ENCODE measurements at regions not wholly inside any gene's neighbourhood (a gene's known extent, or its start where the extent isn't known, plus 50 kb on each side); places are given as distances from the start of the nearest gene placed in this dataset.

GRCh38 chr13:47126432-47126831 lies 229.6 kb upstream of the HTR2A start:
- ATAC-seq (no peak), DNase-seq (no peak)
- intact Hi-C loops (cut with micrococcal nuclease), result no loop called here

GRCh38 chr13:47121092-47121763 lies 224.4 kb upstream of the HTR2A start:
- DNase-seq (no peak), ATAC-seq (no peak)
- intact Hi-C loops (cut with micrococcal nuclease), result no loop called here

- intact Hi-C loops (cut with micrococcal nuclease), result no loop called here
- no peak for ATAC-seq
- no peak for DNase-seq
These were observed 223.4 kb upstream of the HTR2A start for GRCh38 chr13:47120282-47120681.

GRCh38 chr13:47119575-47120235 lies 222.9 kb upstream of the HTR2A start:
- intact Hi-C loops (cut with micrococcal nuclease), result no loop called here

GRCh38 chr13:47117268-47117667 lies 220.4 kb upstream of the HTR2A start:
- DNase-seq (no peak), ATAC-seq (no peak)
- intact Hi-C loops (cut with micrococcal nuclease), result no loop called here

More at GRCh38 chr13:47119575-47120235, 222.9 kb upstream of the HTR2A start:
- ATAC-seq, result no peak
- DNase-seq, result no peak

GRCh38 chr13:47114030-47114429 lies 217.2 kb upstream of the HTR2A start:
- intact Hi-C loops (cut with micrococcal nuclease), result no loop called here
- ATAC-seq (no peak), DNase-seq (no peak)

GRCh38 chr13:47112903-47113299 lies 216.0 kb upstream of the HTR2A start:
- intact Hi-C loops (cut with micrococcal nuclease), result no loop called here
- ATAC-seq (no peak), DNase-seq (no peak)

GRCh38 chr13:47112205-47112902 lies 215.5 kb upstream of the HTR2A start:
- no peak for ATAC-seq
- intact Hi-C loops (cut with micrococcal nuclease), result no loop called here
- no peak for DNase-seq

- intact Hi-C loops (cut with micrococcal nuclease), result no loop called here
- ATAC-seq, result no peak
- DNase-seq, result no peak
These were observed 214.6 kb upstream of the HTR2A start for GRCh38 chr13:47111499-47111898.

- ATAC-seq, result no peak
- DNase-seq, result no peak
- intact Hi-C loops (cut with micrococcal nuclease), result no loop called here
These were observed 214.0 kb upstream of the HTR2A start for GRCh38 chr13:47110833-47111240.

GRCh38 chr13:47110141-47110540 lies 213.3 kb upstream of the HTR2A start:
- DNase-seq (no peak), ATAC-seq (no peak)
- intact Hi-C loops (cut with micrococcal nuclease), result no loop called here

- ATAC-seq (no peak), DNase-seq (no peak)
- intact Hi-C loops (cut with micrococcal nuclease), result no loop called here
These were observed 212.2 kb upstream of the HTR2A start for GRCh38 chr13:47109028-47109427.

- ATAC-seq (no peak), DNase-seq (no peak)
- intact Hi-C loops (cut with micrococcal nuclease), result no loop called here
These were observed 203.5 kb upstream of the HTR2A start for GRCh38 chr13:47100214-47100853.

GRCh38 chr13:47094734-47095434 lies 198.0 kb upstream of the HTR2A start:
- no peak for ATAC-seq
- no peak for DNase-seq
- intact Hi-C loops (cut with micrococcal nuclease), result no loop called here

- ATAC-seq (no peak), DNase-seq (no peak)
- intact Hi-C loops (cut with micrococcal nuclease), result no loop called here
These were observed 195.3 kb upstream of the HTR2A start for GRCh38 chr13:47092202-47092601.

- intact Hi-C loops (cut with micrococcal nuclease), result no loop called here
- no peak for ATAC-seq
- DNase-seq, result no peak
These were observed 191.0 kb upstream of the HTR2A start for GRCh38 chr13:47087841-47088240.

- no peak for DNase-seq
- intact Hi-C loops (cut with micrococcal nuclease), result no loop called here
- no peak for ATAC-seq
These were observed 190.4 kb upstream of the HTR2A start for GRCh38 chr13:47087241-47087640.

- intact Hi-C loops (cut with micrococcal nuclease), result no loop called here
- ATAC-seq (no peak), DNase-seq (no peak)
These were observed 188.5 kb upstream of the HTR2A start for GRCh38 chr13:47085346-47085745.

- DNase-seq (no peak), ATAC-seq (no peak)
- intact Hi-C loops (cut with micrococcal nuclease), result no loop called here
These were observed 185.0 kb upstream of the HTR2A start for GRCh38 chr13:47081850-47082249.

- ATAC-seq (no peak), DNase-seq (no peak)
- intact Hi-C loops (cut with micrococcal nuclease), result no loop called here
These were observed 184.4 kb upstream of the HTR2A start for GRCh38 chr13:47081246-47081645.

All from left ventricle myocardium superior (tissue), 1 donor.